H1 (cell line): ENCODE measurements at regions not wholly inside any gene's neighbourhood (a gene's known extent, or its start where the extent isn't known, plus 50 kb on each side); places are given as distances from the start of the nearest gene placed in this dataset.

Experiments used
- CHD7 ChIP-seq: fragments of 300-600 bp; sonication (generic); IDR thresholded peaks from 2 replicates; pipeline ENCODE4 v1.7.1; 2012; ENCODE audit warnings: low read length, moderate library complexity, mild to moderate bottlenecking, inconsistent platforms; ENCODE audit not compliant: insufficient replicate concordance
- PHF8 ChIP-seq: fragments of 200-600 bp; sonication (generic); conservative IDR thresholded peaks from 2 replicates; pipeline ENCODE4 v1.7.1; 2012; ENCODE audit warnings: low read depth, mild to moderate bottlenecking, inconsistent platforms, low read length, moderate library complexity

GRCh38 chr10:63723741-63724140 lies 202.5 kb downstream of the REEP3 start (continued):
- TF ChIP-seq CHD7 (no peak), PHF8 (no peak)
